ENCODE measurements at regions not wholly inside any gene's neighbourhood (a gene's known extent, or its start where the extent isn't known, plus 50 kb on each side); places are given as distances from the start of the nearest gene placed in this dataset.
"Not testable (repeated sequence)": the region's sequence is repeated elsewhere in the genome, so short reads cannot be mapped to it uniquely, and the experiment has no call there.

DNA sequence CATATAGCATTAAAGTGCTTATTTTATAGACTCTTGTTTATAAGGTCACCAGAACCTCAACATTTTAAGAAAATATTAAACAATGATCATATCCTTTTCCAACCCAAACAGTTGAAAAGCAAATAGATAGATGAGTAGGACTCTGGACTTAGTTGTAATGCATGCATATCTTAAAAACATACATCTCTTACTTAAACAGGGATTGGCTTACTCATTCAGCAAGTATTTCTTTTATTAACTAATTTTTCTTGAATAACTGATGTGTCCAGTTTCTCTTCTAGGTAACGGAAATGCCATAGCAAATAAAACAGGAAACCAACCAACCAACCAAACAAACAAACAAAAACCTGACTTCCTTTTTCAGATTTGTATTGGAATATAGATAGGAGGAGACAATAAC, 70.9 kb upstream of the NBPF4 start:
- Mint-ChIP-seq H3K4me1 (ENCODE audit: low read depth) (no peaks in the 10 kb centered on the region), H3K27ac (ENCODE audit: unreplicated experiment) (no peak overlapping the region), H3K36me3 (ENCODE audit: low read depth) (no peaks in the 10 kb centered on the region), H3K27me3 (ENCODE audit: low read depth) (peaks cover 28% of the 10 kb centered on the region), H3K4me3 (ENCODE audit: unreplicated experiment) (no peak overlapping the region), H3K9me3 (ENCODE audit: low read depth) (no peaks in the 10 kb centered on the region)
- no peak for DNase-seq (ENCODE audit: low spot score)
- TF ChIP-seq CTCF (IDR thresholded peaks at IDR 0.05), result no peak

- Mint-ChIP-seq H3K27me3 (ENCODE audit: low read depth) (peaks cover 33% of the 10 kb centered on the region), H3K36me3 (ENCODE audit: low read depth) (no peaks in the 10 kb centered on the region), H3K4me1 (ENCODE audit: low read depth) (no peaks in the 10 kb centered on the region), H3K27ac (ENCODE audit: unreplicated experiment) (no peak overlapping the region), H3K4me3 (ENCODE audit: unreplicated experiment) (no peak overlapping the region), H3K9me3 (ENCODE audit: low read depth) (no peaks in the 10 kb centered on the region)
- peak; percentile 61 for TF ChIP-seq CTCF (IDR thresholded peaks at IDR 0.05)
- DNase-seq (ENCODE audit: low spot score), result no peak
These were observed 72.7 kb upstream of the NBPF4 start for GRCh38 chr1:108316545-108316944.

- no peaks in the 10 kb centered on the region for H3K4me1 Mint-ChIP-seq (ENCODE audit: low read depth)
- peaks cover 17% of the 10 kb centered on the region for H3K27me3 Mint-ChIP-seq (ENCODE audit: low read depth)
- H3K36me3 Mint-ChIP-seq (ENCODE audit: low read depth), result no peaks in the 10 kb centered on the region
- H3K4me3 Mint-ChIP-seq (ENCODE audit: unreplicated experiment), result no peak overlapping the region
- no peak for DNase-seq (ENCODE audit: low spot score)
- no peak for TF ChIP-seq CTCF (IDR thresholded peaks at IDR 0.05)
- H3K9me3 Mint-ChIP-seq (ENCODE audit: low read depth), result peaks cover 9% of the 10 kb centered on the region
- H3K27ac Mint-ChIP-seq (ENCODE audit: unreplicated experiment), result no peak overlapping the region
These were observed 77.0 kb upstream of the NBPF4 start for GRCh38 chr1:108320849-108321248.

GRCh38 chr1:108325338-108325737, 81.5 kb upstream of the NBPF4 start:
- DNase-seq (ENCODE audit: low spot score); H3K36me3 Mint-ChIP-seq (ENCODE audit: low read depth); H3K4me3 Mint-ChIP-seq (ENCODE audit: unreplicated experiment); H3K27ac Mint-ChIP-seq (ENCODE audit: unreplicated experiment); H3K4me1 Mint-ChIP-seq (ENCODE audit: low read depth): not testable (repeated sequence)
- Mint-ChIP-seq H3K9me3 (ENCODE audit: low read depth) (peaks cover 12% of the 10 kb centered on the region), H3K27me3 (ENCODE audit: low read depth) (peaks cover 23% of the 10 kb centered on the region)

DNA sequence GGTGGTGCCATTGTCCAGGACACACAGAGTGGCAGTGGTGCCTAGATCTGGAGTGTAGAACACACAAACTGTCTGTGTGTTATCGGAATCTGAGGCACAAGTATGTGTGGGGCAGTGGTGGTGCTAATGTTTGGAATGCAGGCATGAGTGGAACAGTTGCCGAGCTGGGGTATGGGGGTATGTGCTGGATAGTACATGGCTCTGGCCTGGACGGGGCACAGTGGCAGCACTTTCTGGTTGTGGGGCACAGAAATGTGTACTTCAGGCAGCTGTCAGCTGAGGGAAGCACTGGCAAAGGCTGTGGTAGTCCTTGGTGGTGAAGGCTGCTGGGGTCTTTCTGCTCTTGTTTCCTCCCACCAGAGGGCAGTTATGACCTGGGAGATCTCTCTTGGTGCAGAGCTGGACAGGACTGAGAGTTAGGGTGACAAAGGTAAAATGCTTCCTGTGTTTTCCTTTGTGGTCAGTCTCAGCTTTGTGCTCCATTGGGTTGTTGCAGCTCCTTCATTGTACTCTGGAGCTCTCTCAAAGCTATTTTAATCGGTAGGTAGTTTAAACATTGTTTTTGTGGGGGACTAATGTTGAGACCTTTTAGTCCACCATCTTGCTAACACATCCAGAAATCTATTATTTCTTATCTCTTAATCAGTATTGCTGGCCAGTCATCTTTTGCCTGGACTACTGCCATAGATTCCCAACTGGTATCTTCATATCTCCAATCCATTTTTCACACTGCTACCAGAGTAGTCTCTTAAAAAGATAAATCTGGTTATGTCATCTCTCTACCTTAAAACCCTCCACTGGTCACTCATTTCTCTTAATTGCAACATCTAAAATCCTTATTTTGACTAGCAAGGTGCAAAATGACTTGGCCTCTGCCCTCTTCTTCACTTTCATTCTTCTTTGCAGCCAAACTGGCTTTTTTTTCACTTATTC, 83.9 kb upstream of the NBPF4 start:
- H3K9me3 Mint-ChIP-seq (ENCODE audit: low read depth), result peaks cover 12% of the 10 kb centered on the region
- H3K27me3 Mint-ChIP-seq (ENCODE audit: low read depth), result peaks cover 17% of the 10 kb centered on the region
- no peak overlapping the region for H3K27ac Mint-ChIP-seq (ENCODE audit: unreplicated experiment)
- DNase-seq (ENCODE audit: low spot score), result no peak
- peak; percentile 19 for TF ChIP-seq CTCF (IDR thresholded peaks at IDR 0.05)
- H3K36me3 Mint-ChIP-seq (ENCODE audit: low read depth), result no peaks in the 10 kb centered on the region
- H3K4me3 Mint-ChIP-seq (ENCODE audit: unreplicated experiment), result no peak overlapping the region
- H3K4me1 Mint-ChIP-seq (ENCODE audit: low read depth), result no peaks in the 10 kb centered on the region

All from chondrocyte (in vitro differentiated cells).